PFSK-1 (cell line): ENCODE measurements at regions not wholly inside any gene's neighbourhood (a gene's known extent, or its start where the extent isn't known, plus 50 kb on each side); places are given as distances from the start of the nearest gene placed in this dataset.

Experiments
- POLR2AphosphoS5 ChIP-seq: IDR thresholded peaks from 2 replicates; pipeline ENCODE4 v1.6.1; 2012; ENCODE audit warnings: low read depth, mild to moderate bottlenecking, control low read depth, low read length, moderate library complexity
- SIN3A ChIP-seq: IDR thresholded peaks from 2 replicates; pipeline ENCODE4 v1.6.1; 2012; ENCODE audit warnings: mild to moderate bottlenecking, low read length, moderate library complexity, borderline replicate concordance; ENCODE audit not compliant: insufficient read depth

- TF ChIP-seq SIN3A (no peak), POLR2AphosphoS5 (no peak)
These were observed 125.4 kb downstream of the C5orf15 start for GRCh38 chr5:133842846-133843611.
